ENCODE measurements at regions not wholly inside any gene's neighbourhood (a gene's known extent, or its start where the extent isn't known, plus 50 kb on each side); places are given as distances from the start of the nearest gene placed in this dataset.

DNA sequence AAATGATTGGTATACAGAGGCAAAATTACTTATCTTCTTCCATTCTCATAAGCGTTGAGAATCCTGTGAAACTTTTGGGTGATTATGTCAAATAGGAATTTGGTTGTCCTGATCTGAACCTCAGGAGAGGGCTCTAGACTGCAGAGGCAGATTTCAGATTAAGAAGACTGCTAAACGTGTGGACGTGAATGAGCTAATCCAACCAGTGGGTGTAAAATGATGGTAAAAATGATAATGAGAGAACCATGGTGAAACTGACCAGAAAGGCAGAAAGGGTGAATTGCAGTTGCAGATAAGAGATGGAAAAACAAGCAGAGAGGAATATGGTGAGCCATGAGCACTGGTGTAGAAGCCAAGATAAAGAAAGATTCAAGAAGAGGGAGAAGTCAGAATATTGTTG lies 1200.2 kb upstream of the CDH6 start:
- TF ChIP-seq ZBTB7A (IDR thresholded peaks at IDR 0.05; ENCODE audit: low read depth) (no peak), CEBPB (IDR thresholded peaks at IDR 0.05) (no peak), YY1 (IDR thresholded peaks at IDR 0.05; ENCODE audit: low read depth) (no peak), RAD21 (IDR thresholded peaks at IDR 0.05; ENCODE audit: low read depth) (no peak), NFIC (IDR thresholded peaks at IDR 0.05) (no peak), CREB1 (IDR thresholded peaks at IDR 0.05; ENCODE audit: low read depth) (no peak), TEAD4 (IDR thresholded peaks at IDR 0.05) (no peak), EP300 (IDR thresholded peaks at IDR 0.05; ENCODE audit: borderline replicate concordance) (no peak), TCF12 (IDR thresholded peaks at IDR 0.05; ENCODE audit: low read depth) (no peak), TAF1 (IDR thresholded peaks at IDR 0.05; ENCODE audit: low read depth) (no peak), REST (IDR thresholded peaks at IDR 0.05; ENCODE audit: low read depth) (no peak), FOXM1 (IDR thresholded peaks at IDR 0.05; ENCODE audit: borderline replicate concordance, low read depth) (no peak), EGR1 (IDR thresholded peaks at IDR 0.05) (no peak)
- TF ChIP-seq, protein P1, sequence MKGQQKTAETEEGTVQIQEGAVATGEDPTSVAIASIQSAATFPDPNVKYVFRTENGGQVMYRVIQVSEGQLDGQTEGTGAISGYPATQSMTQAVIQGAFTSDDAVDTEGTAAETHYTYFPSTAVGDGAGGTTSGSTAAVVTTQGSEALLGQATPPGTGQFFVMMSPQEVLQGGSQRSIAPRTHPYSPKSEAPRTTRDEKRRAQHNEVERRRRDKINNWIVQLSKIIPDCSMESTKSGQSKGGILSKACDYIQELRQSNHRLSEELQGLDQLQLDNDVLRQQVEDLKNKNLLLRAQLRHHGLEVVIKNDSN (IDR thresholded peaks at IDR 0.05): no peak
- TF ChIP-seq, protein P2, sequence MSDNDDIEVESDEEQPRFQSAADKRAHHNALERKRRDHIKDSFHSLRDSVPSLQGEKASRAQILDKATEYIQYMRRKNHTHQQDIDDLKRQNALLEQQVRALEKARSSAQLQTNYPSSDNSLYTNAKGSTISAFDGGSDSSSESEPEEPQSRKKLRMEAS (IDR thresholded peaks at IDR 0.05): no peak

DNA sequence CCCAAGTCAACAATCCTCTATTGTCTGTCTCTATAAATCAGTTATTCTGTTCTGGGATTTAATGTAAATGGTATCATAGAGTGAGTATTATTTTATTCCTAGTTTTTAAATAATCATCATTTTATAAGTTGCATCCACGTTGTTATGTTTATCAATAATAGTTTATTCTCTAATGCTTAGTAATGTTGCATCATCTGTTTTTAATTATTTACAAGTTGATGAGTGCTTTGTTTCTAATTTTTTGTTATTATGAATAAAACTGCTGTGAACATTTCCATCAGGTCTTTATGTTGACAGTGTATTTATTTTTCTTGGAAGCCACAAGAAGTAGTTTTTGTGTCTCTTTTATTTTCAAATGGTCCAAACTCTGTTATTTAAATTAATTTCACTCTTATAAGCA lies 1201.2 kb upstream of the CDH6 start:
- TF ChIP-seq ZBTB7A (IDR thresholded peaks at IDR 0.05; ENCODE audit: low read depth) (no peak), TAF1 (IDR thresholded peaks at IDR 0.05; ENCODE audit: low read depth) (no peak), REST (IDR thresholded peaks at IDR 0.05; ENCODE audit: low read depth) (no peak), FOXM1 (IDR thresholded peaks at IDR 0.05; ENCODE audit: borderline replicate concordance, low read depth) (no peak), NFIC (IDR thresholded peaks at IDR 0.05) (no peak), EP300 (IDR thresholded peaks at IDR 0.05; ENCODE audit: borderline replicate concordance) (no peak), RAD21 (IDR thresholded peaks at IDR 0.05; ENCODE audit: low read depth) (no peak), TCF12 (IDR thresholded peaks at IDR 0.05; ENCODE audit: low read depth) (no peak), CEBPB (IDR thresholded peaks at IDR 0.05) (no peak), CREB1 (IDR thresholded peaks at IDR 0.05; ENCODE audit: low read depth) (no peak), TEAD4 (IDR thresholded peaks at IDR 0.05) (no peak)
- TF ChIP-seq, protein P2 (IDR thresholded peaks at IDR 0.05): no peak
- TF ChIP-seq, protein P1 (IDR thresholded peaks at IDR 0.05): no peak

DNA sequence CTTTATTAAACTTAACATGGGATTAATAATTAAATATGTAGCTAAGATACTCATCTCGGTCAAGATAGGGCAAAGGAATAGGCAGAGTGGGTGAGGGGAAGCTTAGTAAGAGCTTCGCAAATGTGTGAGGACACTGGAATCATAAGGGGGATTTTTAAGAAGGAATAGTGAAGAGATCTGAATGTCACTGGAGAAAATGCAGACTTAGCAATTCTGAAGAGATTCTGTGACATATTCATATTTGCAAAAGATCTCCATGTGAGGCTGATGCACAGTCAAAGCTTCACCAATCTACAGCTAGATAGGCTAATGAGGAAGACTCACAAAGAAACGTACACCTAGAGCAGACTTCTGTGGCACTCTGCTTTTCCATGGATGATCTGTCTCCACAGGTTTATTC lies 1202.8 kb upstream of the CDH6 start:
- TF ChIP-seq FOXM1 (IDR thresholded peaks at IDR 0.05; ENCODE audit: borderline replicate concordance, low read depth) (no peak), TCF12 (IDR thresholded peaks at IDR 0.05; ENCODE audit: low read depth) (no peak), REST (IDR thresholded peaks at IDR 0.05; ENCODE audit: low read depth) (no peak), TEAD4 (IDR thresholded peaks at IDR 0.05) (no peak), EP300 (IDR thresholded peaks at IDR 0.05; ENCODE audit: borderline replicate concordance) (no peak), YY1 (IDR thresholded peaks at IDR 0.05; ENCODE audit: low read depth) (no peak), TAF1 (IDR thresholded peaks at IDR 0.05; ENCODE audit: low read depth) (no peak), CREB1 (IDR thresholded peaks at IDR 0.05; ENCODE audit: low read depth) (no peak), CEBPB (IDR thresholded peaks at IDR 0.05) (no peak), NFIC (IDR thresholded peaks at IDR 0.05) (no peak)
- TF ChIP-seq, protein P1 (IDR thresholded peaks at IDR 0.05): no peak
- TF ChIP-seq, protein P2 (IDR thresholded peaks at IDR 0.05): no peak

DNA sequence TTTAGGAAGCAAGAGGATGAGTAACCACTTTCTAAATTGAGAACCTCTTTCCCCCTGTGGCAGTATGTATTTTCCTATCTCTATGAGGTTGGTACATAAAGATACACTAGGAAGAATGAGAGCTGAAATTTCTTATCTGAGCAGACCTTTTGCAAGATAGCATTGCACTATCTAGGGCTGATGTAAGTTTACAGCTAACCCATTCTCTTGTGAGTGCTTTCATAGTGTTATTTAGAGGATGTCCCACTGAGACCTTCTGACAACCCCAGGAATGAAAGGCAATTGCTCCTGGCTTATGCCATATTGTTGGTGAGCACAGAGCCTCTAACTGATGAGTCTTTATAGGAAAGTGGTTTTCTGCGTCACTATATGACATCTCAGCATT lies 1209.3 kb upstream of the CDH6 start:
- no peak for TF ChIP-seq CREB1 (IDR thresholded peaks at IDR 0.05; ENCODE audit: low read depth)
- no peak for TF ChIP-seq TEAD4 (IDR thresholded peaks at IDR 0.05)
- no peak for TF ChIP-seq ZBTB7A (IDR thresholded peaks at IDR 0.05; ENCODE audit: low read depth)
- no peak for TF ChIP-seq CEBPB (IDR thresholded peaks at IDR 0.05)
- no peak for TF ChIP-seq FOXM1 (IDR thresholded peaks at IDR 0.05; ENCODE audit: borderline replicate concordance, low read depth)
- TF ChIP-seq RAD21 (IDR thresholded peaks at IDR 0.05; ENCODE audit: low read depth): no peak
- TF ChIP-seq TAF1 (IDR thresholded peaks at IDR 0.05; ENCODE audit: low read depth): no peak

Measured in Ishikawa (cell line).